ENCODE measurements at regions not wholly inside any gene's neighbourhood (a gene's known extent, or its start where the extent isn't known, plus 50 kb on each side); places are given as distances from the start of the nearest gene placed in this dataset.

GRCh38 chr10:31604646-31605170, 285.7 kb downstream of the ZEB1 start:
- TF ChIP-seq POLR2A (IDR thresholded peaks at IDR 0.05), result no peak
- TF ChIP-seq CTCF (IDR thresholded peaks at IDR 0.05), result no peak
- no peak for TF ChIP-seq EP300 (IDR thresholded peaks at IDR 0.05)
